ENCODE measurements at regions not wholly inside any gene's neighbourhood (a gene's known extent, or its start where the extent isn't known, plus 50 kb on each side); places are given as distances from the start of the nearest gene placed in this dataset.

GRCh38 chr15:24764375-24765171 is 89.0 kb downstream of the NPAP1 start:
- TF ChIP-seq CTCF (IDR thresholded peaks at IDR 0.05; ENCODE audit: insufficient read depth, low read length, poor library complexity, severe bottlenecking) = no peak
- no peaks in the 10 kb centered on the region for H3K27me3 ChIP-seq (replicated peaks; ENCODE audit: control insufficient read depth, insufficient read depth, low read length)
- no peak for DNase-seq (ENCODE audit: extremely low read depth, insufficient read length)
- no peaks in the 10 kb centered on the region for H3K36me3 ChIP-seq (ENCODE audit: control insufficient read depth, insufficient read depth, low read length)
- H3K4me3 ChIP-seq (replicated peaks; ENCODE audit: low read depth, low read length) = no peak overlapping the region

GRCh38 chr15:24766511-24767133 is 91.0 kb downstream of the NPAP1 start:
- no peak for TF ChIP-seq CTCF (IDR thresholded peaks at IDR 0.05; ENCODE audit: insufficient read depth, low read length, poor library complexity, severe bottlenecking)
- DNase-seq (ENCODE audit: extremely low read depth, insufficient read length) = no peak
- Histone ChIP-seq H3K36me3 (ENCODE audit: control insufficient read depth, insufficient read depth, low read length) (no peaks in the 10 kb centered on the region), H3K4me3 (replicated peaks; ENCODE audit: low read depth, low read length) (no peak overlapping the region), H3K27me3 (replicated peaks; ENCODE audit: control insufficient read depth, insufficient read depth, low read length) (no peaks in the 10 kb centered on the region)

- DNase-seq (ENCODE audit: extremely low read depth, insufficient read length) = no peak
Observed at GRCh38 chr15:24772266-24772665, 96.7 kb downstream of the NPAP1 start.

GRCh38 chr15:24772686-24773373 is 97.3 kb downstream of the NPAP1 start:
- H3K4me3 ChIP-seq (replicated peaks; ENCODE audit: low read depth, low read length) = no peak overlapping the region
- no peak for TF ChIP-seq CTCF (IDR thresholded peaks at IDR 0.05; ENCODE audit: insufficient read depth, low read length, poor library complexity, severe bottlenecking)
- DNase-seq (ENCODE audit: extremely low read depth, insufficient read length) = peak; percentile 30

More at GRCh38 chr15:24772266-24772665, 96.7 kb downstream of the NPAP1 start:
- Histone ChIP-seq H3K27me3 (replicated peaks; ENCODE audit: control insufficient read depth, insufficient read depth, low read length) (no peaks in the 10 kb centered on the region), H3K4me3 (replicated peaks; ENCODE audit: low read depth, low read length) (no peak overlapping the region), H3K36me3 (ENCODE audit: control insufficient read depth, insufficient read depth, low read length) (no peaks in the 10 kb centered on the region)
- TF ChIP-seq CTCF (IDR thresholded peaks at IDR 0.05; ENCODE audit: insufficient read depth, low read length, poor library complexity, severe bottlenecking) = no peak

GRCh38 chr15:24777307-24777706 is 101.7 kb downstream of the NPAP1 start:
- TF ChIP-seq CTCF (IDR thresholded peaks at IDR 0.05; ENCODE audit: insufficient read depth, low read length, poor library complexity, severe bottlenecking) = no peak
- Histone ChIP-seq H3K4me3 (replicated peaks; ENCODE audit: low read depth, low read length) (no peak overlapping the region), H3K27me3 (replicated peaks; ENCODE audit: control insufficient read depth, insufficient read depth, low read length) (no peaks in the 10 kb centered on the region), H3K36me3 (ENCODE audit: control insufficient read depth, insufficient read depth, low read length) (no peaks in the 10 kb centered on the region)
- no peak for DNase-seq (ENCODE audit: extremely low read depth, insufficient read length)

More at GRCh38 chr15:24772686-24773373, 97.3 kb downstream of the NPAP1 start:
- H3K27me3 ChIP-seq (replicated peaks; ENCODE audit: control insufficient read depth, insufficient read depth, low read length) = no peaks in the 10 kb centered on the region
- no peaks in the 10 kb centered on the region for H3K36me3 ChIP-seq (ENCODE audit: control insufficient read depth, insufficient read depth, low read length)
